HG02981 (cell line): ENCODE measurements at regions not wholly inside any gene's neighbourhood (a gene's known extent, or its start where the extent isn't known, plus 50 kb on each side); places are given as distances from the start of the nearest gene placed in this dataset.

Source experiments
- ATAC-seq: cut with Tn5 transposase; IDR thresholded peaks from one replicate; pipeline ENCODE4 v1.9.1; 2021; ENCODE audit warnings: mild to moderate bottlenecking, moderate library complexity; ENCODE audit not compliant: unreplicated experiment

DNA sequence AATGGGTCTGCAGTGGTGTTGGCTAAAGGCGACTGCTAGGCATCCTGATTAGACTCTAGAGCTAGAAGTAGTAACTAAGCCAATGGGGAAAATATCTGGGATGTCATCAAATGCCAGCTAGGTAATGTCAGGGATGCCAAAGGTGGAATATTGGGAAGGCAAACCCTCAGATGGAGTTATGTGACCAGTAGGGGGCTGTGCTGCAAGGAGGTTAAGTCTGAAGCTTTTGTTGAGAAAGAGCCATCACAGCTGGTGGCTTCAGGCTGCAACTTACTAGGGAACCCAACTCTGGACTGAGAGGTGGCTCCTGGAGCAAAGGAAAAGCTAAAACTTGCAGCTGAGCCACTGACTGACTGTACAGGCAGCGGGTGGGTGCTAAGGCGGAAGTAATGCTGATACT is 576.9 kb upstream of the GHITM start:
- ATAC-seq, result no peak

- ATAC-seq, result no peak
These were observed 574.3 kb upstream of the GHITM start for GRCh38 chr10:83564889-83565588.

- no peak for ATAC-seq
These were observed 567.3 kb upstream of the GHITM start for GRCh38 chr10:83572036-83572435.

GRCh38 chr10:83574770-83575169 is 564.5 kb upstream of the GHITM start:
- ATAC-seq, result no peak

GRCh38 chr10:83577421-83577820 is 561.9 kb upstream of the GHITM start:
- no peak for ATAC-seq

DNA sequence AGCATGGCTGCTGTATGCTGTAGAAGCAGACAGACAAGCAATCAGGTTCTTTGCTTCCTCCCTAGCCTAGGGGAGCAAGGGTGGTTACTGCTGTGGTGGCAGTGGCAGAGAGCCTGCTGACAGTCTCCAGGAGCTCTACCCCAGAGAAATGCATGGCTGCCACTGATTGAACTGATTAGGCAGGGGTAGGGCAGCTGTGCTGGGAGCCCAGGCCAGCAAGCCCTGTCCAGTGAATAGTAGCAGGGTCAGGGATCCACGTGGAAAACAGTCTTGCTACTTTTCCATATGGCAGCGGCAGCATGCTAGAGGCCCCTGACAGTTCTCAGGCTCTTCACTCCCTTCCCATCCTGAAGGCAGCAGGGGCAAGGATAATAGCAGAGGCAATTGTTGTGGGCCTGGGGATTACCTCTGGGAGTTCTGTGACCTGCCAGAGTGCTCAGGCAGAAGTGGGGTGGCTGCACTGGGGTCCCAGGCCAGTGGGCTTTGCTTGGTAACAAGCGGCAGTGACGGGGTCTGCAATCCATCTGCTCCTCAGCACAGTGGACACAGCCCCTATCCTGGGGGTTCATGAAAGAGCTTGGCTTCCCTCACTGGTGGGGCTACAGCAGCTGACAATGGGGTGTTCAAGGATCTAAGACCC is 558.8 kb upstream of the GHITM start:
- no peak for ATAC-seq

GRCh38 chr10:83582407-83583095 is 556.8 kb upstream of the GHITM start:
- no peak for ATAC-seq

- no peak for ATAC-seq
These were observed 553.6 kb upstream of the GHITM start for GRCh38 chr10:83585686-83586085.

DNA sequence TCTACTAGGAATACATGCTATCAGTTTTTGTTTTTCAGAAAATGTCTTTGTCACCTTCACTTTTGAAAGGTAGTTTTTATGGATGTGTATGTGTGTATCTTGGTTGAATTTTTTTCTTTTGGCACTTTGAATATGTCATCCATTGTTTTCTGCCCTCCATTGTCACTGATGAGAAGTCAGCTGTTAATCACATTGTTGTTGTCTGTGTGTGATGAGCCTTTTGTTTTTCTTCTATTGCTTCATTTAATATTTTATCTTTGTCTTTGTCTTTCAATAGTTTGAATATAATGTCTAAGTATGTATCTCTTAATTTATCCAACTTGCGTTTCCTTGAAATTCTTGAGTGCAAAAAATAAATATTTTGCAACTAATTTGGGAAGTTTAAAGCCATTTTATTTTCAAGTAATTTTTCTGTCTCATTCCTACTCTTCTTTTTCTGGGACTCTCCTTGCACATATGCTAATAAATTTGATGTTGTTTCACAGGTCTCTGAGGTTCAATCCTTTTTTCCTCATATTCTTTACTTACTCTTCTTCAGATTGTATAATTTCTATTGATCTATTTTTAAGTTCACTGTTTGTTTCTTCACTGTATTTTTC is 546.9 kb upstream of the GHITM start:
- ATAC-seq, result no peak

GRCh38 chr10:83603708-83604107 is 535.6 kb upstream of the GHITM start:
- ATAC-seq, result peak; percentile 96

DNA sequence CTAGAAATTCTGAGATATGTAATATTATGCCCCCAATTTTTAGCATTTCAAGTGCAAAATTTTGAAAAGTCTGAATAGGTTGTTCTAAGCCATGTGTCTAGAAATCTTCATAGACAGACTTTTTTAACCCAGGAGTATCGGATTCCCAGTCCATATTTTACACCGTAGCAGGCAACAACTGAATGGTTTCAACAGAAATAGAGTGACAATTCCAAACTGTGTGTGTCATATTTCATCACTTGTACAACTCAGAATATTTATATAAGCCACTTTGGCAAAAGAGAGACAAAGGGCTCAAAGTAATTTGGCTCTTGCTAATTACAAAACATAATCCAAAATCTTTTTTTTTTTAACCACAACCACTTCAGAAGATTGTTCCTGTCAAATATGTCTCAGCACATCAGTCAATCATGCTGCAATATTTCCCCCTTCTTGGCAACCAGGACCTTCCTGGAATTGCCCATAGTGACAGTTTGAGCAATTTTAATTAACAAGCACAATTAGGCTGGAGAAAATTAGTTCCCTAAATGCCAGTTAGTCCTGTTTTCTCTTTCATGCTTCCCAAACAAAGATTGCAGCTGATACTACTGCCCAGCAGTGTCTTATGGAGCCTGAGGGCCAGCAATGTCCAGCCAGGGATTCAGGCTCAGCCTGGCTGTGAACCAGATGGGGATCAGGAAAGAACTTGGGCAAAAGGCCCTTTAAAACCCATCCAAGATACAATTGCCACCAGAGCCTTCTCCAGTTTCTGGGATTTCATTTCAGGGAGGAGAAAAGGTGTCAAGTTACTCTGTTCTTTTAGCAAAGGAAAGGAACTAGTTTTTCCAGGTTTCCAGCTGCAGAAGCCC is 533.3 kb upstream of the GHITM start:
- ATAC-seq, result no peak

GRCh38 chr10:83607959-83608745 is 531.2 kb upstream of the GHITM start:
- no peak for ATAC-seq

DNA sequence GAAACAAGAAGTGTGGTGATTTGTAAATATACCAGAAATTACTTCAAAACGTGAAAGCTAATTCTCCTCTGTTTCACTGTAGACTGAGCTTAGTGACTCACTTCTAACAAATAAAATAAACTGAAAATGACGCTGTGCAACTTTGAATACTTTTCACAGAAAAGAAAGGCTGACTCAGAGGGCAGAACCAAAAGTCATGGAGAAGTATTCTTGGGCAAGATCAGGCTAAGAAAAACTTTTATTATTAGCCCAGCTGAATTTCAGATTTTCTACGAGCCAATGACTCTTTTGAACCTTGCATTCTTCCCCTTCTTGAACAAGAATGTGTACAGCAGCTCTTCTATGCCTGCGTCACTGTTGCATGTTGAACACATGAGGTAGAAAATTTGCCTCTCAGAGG is 527.3 kb upstream of the GHITM start:
- no peak for ATAC-seq

DNA sequence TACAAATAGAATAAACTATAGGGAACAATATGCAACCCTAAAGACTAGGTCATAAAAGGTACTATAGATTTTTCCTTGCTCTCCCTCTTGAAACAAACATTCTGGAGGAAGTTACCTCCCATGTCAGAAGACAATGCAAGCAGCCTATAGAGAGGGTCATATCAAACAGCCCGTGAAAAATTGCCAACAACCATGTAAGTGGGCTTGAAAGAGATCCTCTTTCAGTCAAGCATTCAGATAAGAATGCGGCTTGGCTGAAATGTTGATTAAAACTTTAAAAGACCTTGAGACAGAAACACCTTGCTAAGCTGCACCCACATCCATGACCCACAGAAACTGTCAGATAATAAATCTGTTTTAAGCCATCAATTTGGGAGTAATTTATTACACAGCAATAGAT is 526.6 kb upstream of the GHITM start:
- ATAC-seq, result no peak

DNA sequence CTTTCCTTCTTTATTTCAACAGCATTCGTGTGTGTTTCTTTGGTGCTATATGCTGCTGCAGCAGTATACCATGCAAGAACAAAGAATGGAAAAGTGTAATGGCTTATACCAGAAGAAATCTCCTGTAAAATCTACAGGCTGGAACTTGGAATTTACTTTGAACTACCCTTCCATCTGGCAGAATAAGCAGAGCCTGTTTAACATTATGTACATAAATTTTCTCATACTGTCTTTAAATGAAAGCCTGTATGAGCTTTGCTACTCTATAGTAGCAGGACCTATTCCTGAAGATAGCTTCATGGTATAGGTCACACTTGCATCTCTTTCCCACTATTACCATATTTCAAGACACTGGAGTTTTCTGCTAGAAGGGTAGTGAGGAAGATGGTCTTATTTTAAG is 522.1 kb upstream of the GHITM start:
- no peak for ATAC-seq

DNA sequence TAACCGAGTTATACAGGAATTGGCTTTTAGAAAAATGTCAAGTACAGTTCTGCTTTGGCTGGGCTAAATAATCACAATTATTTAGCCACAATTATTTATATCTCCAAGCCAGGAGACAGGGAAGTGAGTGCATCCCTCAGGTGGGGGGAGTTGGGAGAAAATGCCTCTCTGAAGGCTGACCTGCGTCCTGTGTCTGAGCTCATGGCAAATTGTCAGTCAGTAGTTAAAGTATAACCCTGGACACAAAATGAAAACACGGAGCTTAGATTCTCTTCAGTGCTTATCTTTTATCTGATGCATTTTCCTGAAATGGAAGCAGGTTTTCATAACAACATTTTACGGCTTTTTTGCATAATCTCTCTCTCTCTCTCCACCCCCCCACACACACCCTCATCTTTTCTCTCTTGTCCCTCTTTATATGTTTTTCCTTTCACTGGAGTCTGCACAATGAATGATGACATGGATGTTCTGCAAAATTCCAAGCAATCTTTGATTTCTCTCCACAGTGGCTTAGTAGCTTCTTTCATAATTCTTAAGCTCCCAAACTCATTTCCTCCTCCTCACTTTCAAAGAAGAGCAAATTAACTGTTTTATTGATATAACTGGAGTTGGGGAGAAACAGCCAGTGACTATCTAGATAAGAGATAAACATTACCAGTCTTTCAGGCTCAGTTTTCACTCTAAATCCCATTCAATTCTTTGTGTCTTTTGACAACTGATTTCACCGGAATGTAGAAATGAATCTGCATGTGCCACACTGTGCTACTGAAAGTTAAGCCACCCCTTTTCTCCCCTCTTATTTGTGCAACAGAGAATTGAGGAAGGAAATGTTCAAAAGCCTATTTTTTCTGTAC is 521.4 kb upstream of the GHITM start:
- ATAC-seq, result no peak

- no peak for ATAC-seq
These were observed 513.4 kb upstream of the GHITM start for GRCh38 chr10:83625831-83626360.

DNA sequence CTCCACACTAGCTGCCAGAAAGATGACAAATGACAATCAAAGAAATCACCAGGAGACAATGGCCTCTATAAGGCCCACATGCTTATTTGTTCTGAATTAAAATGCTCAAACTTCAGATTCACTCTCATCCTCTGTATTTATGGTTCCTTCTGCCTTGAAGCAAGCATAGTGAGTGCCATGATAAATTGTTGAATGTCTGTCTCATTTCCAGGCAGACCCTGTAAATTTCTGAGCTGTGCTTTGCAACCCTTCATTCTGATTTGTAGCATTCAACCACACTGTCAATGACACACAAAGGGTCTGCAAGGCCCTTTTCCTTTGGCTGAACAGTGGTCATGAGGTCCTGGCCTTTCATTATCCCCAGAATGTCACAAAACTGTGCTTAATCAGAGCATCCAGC is 506.6 kb upstream of the GHITM start:
- no peak for ATAC-seq

GRCh38 chr10:83633547-83633946 is 505.8 kb upstream of the GHITM start:
- no peak for ATAC-seq
